Stomach (tissue), 4 donors: ENCODE measurements at regions not wholly inside any gene's neighbourhood (a gene's known extent, or its start where the extent isn't known, plus 50 kb on each side); places are given as distances from the start of the nearest gene placed in this dataset.

ENCODE experiments used
- EP300 ChIP-seq: sonication (generic); formaldehyde crosslinking; IDR thresholded peaks from one replicate; pipeline ENCODE4 v1.6.1; 2017; ENCODE audit warnings: antibody characterized with exemption
- POLR2A ChIP-seq, 4 donors: fragments of 450-650 bp; IDR thresholded peaks; one replicate each; pipeline ENCODE4 v1.6.1; 2016; ENCODE audit warnings: antibody characterized with exemption in 4 of 4, control low read depth in 2 of 4, mild to moderate bottlenecking in 1 of 4, moderate library complexity in 1 of 4
- POLR2AphosphoS5 ChIP-seq, 3 donors: sonication (generic); formaldehyde crosslinking; IDR thresholded peaks; one replicate each; pipeline ENCODE4 v1.6.1; 2016; ENCODE audit warnings: antibody characterized with exemption in 3 of 3
- TF ChIP-seq, protein P1 (sequence below), 7 experiments: fragments of 450-650 bp in 4 of 7; fragments of 200-600 bp in 3 of 7; sonication (generic) in 3 of 7; IDR thresholded peaks; one replicate each; pipeline ENCODE4 v1.5.1; 2016 to 2019; ENCODE audit warnings: antibody characterized with exemption in 7 of 7, control low read depth in 2 of 7, mild to moderate bottlenecking in 1 of 7

DNA sequence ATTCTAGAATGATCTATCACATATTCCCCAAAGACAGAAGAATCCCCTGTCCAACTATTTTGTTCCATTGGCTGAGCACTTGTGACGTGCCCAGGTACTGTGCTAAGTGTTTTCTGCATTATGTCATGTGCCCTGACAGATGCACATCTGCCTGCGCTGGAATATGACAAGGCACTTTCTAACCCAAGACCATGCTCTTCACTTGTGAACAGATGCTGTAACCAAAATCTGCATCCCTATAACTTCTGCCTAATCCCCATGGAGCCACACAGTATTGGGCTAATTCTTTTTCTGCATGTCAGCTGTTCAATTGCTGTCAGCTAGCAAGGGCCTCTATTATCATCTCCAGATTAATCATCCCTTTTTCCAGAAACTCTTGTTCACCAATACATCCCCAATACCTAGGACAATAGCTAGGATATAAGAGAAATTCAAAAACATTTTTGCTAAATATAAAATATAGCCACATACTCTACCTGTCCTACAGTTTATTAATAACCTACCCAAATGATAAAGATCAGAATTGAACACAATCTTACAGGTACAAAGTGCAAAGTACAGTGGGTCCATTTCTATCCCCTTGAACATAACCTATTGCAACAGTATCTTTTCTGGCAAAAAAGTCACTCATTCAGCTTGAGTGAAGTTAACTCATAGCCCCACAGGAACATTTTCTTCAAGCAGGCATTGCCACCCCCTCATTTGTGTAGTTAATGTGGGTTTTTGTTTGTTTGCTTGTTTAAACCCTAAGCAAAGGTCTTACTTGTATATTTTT lies 109.4 kb upstream of the LRRN1 start:
- TF ChIP-seq POLR2AphosphoS5 (IDR thresholded peaks at IDR 0.05) (no peak), POLR2A (IDR thresholded peaks at IDR 0.05) (no peak), EP300 (no peak)
- TF ChIP-seq, protein P1, sequence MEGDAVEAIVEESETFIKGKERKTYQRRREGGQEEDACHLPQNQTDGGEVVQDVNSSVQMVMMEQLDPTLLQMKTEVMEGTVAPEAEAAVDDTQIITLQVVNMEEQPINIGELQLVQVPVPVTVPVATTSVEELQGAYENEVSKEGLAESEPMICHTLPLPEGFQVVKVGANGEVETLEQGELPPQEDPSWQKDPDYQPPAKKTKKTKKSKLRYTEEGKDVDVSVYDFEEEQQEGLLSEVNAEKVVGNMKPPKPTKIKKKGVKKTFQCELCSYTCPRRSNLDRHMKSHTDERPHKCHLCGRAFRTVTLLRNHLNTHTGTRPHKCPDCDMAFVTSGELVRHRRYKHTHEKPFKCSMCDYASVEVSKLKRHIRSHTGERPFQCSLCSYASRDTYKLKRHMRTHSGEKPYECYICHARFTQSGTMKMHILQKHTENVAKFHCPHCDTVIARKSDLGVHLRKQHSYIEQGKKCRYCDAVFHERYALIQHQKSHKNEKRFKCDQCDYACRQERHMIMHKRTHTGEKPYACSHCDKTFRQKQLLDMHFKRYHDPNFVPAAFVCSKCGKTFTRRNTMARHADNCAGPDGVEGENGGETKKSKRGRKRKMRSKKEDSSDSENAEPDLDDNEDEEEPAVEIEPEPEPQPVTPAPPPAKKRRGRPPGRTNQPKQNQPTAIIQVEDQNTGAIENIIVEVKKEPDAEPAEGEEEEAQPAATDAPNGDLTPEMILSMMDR (IDR thresholded peaks at IDR 0.05) = no peak
